Endothelial cell of umbilical vein (primary cell): ENCODE measurements at regions not wholly inside any gene's neighbourhood (a gene's known extent, or its start where the extent isn't known, plus 50 kb on each side); places are given as distances from the start of the nearest gene placed in this dataset.

Experiments used
- BruUV-seq: library from RNA; stranded (reverse); fragments of 400-500 nt; replicated peaks from 2 replicates; lab custom pipeline; 2021; lab: Mats Ljungman, UMichigan
- CTCF ChIA-PET: fragments of 300-600, 350-600 bp; sonication (Branson Sonifier 250); formaldehyde crosslinking; loops from one replicate; lab custom pipeline; 2021; ENCODE audit warnings: antibody characterized with exemption, inconsistent platforms; lab: Charles Lee
- POLR2A ChIA-PET: fragments of 300-600, 350-600 bp; sonication (Branson Sonifier 250); formaldehyde crosslinking; loops from one replicate; lab custom pipeline; 2021; ENCODE audit warnings: antibody characterized with exemption, inconsistent platforms; lab: Charles Lee
- DNase-seq: peaks from one replicate; pipeline ENCODE4 v3.0.0-alpha.2; 2011; ENCODE audit warnings: low read depth, low spot score
- FAIRE-seq: peaks from 2 replicates; lab custom pipeline; 2011; peaks lifted over from hg19 to GRCh38; lab: Jason Lieb, UNC
- H2AFZ ChIP-seq: 2 replicates; pipeline ENCODE4 v1.6.0; 2012; ENCODE audit warnings: low read depth, low read length, control low read depth, inconsistent platforms
- H3K27ac ChIP-seq: 2 replicates; pipeline ENCODE4 v1.5.1; 2011; ENCODE audit warnings: low read depth, mild to moderate bottlenecking, control low read depth, low read length, moderate library complexity; ENCODE audit not compliant: insufficient read depth
- H3K27me3 ChIP-seq, 2 experiments: 2 replicates each; pipeline versions ENCODE4 v1.6.0 to v1.6.1; 2011; ENCODE audit warnings: low read length in 2 of 2, mixed read lengths in 1 of 2; ENCODE audit not compliant: control insufficient read depth in 2 of 2, insufficient read depth in 2 of 2
- H3K36me3 ChIP-seq, 2 experiments: 2 replicates in 1 of 2; 3 replicates in 1 of 2; pipeline ENCODE4 v1.5.1; 2011; ENCODE audit warnings: low read length in 2 of 2, mild to moderate bottlenecking in 1 of 2, moderate library complexity in 1 of 2; ENCODE audit not compliant: control insufficient read depth in 2 of 2, insufficient read depth in 2 of 2; ENCODE audit errors: extremely low read depth in 1 of 2
- H3K4me1 ChIP-seq: 3 replicates; pipeline ENCODE4 v1.5.1; 2011; ENCODE audit warnings: mild to moderate bottlenecking, low read length; ENCODE audit not compliant: control insufficient read depth, insufficient read depth; ENCODE audit errors: extremely low read depth
- H3K4me2 ChIP-seq: 2 replicates; pipeline ENCODE4 v1.6.1; 2011; ENCODE audit warnings: low read length, control low read depth, mixed read lengths; ENCODE audit not compliant: insufficient read depth
- H3K4me3 ChIP-seq, 3 experiments: fragments of 200-600 bp in 1 of 3; sonication (generic), shearing (Covaris generic) in 1 of 3; replicated peaks in 1 of 3; 2 replicates each; pipeline ENCODE4 v1.5.1; 2011 to 2016; ENCODE audit warnings: control low read depth in 3 of 3, low read length in 3 of 3, mild to moderate bottlenecking in 2 of 3, inconsistent platforms in 1 of 3, low read depth in 1 of 3, moderate library complexity in 1 of 3; ENCODE audit not compliant: insufficient read depth in 1 of 3
- H3K79me2 ChIP-seq: 2 replicates; pipeline ENCODE4 v1.6.0; 2012; ENCODE audit warnings: low read length, inconsistent platforms; ENCODE audit not compliant: control insufficient read depth, insufficient read depth
- H3K9ac ChIP-seq: replicated peaks from 2 replicates; pipeline ENCODE3; 2011; ENCODE audit warnings: low read length, control low read depth; ENCODE audit not compliant: insufficient read depth; ENCODE audit errors: extremely low read depth
- H3K9me1 ChIP-seq: replicated peaks from 3 replicates; pipeline ENCODE4 v1.6.0; 2011; ENCODE audit warnings: mild to moderate bottlenecking, low read length; ENCODE audit not compliant: control insufficient read depth, insufficient read depth; ENCODE audit errors: extremely low read depth
- H3K9me3 ChIP-seq: replicated peaks from 2 replicates; pipeline ENCODE4 v1.5.1; 2012; ENCODE audit warnings: low read length, inconsistent platforms; ENCODE audit not compliant: control insufficient read depth, insufficient read depth
- H4K20me1 ChIP-seq: replicated peaks from 2 replicates; pipeline ENCODE3; 2011; ENCODE audit warnings: mild to moderate bottlenecking, low read length; ENCODE audit not compliant: control insufficient read depth, insufficient read depth; ENCODE audit errors: extremely low read depth
- EZH2 ChIP-seq: IDR thresholded peaks from 2 replicates; pipeline ENCODE4 v1.6.1; 2012; ENCODE audit warnings: borderline replicate concordance, low read depth, mild to moderate bottlenecking, moderate library complexity, low read length, inconsistent platforms; ENCODE audit not compliant: severe bottlenecking
- FOS ChIP-seq: IDR thresholded peaks from 2 replicates; pipeline ENCODE4 v1.6.1; 2011; ENCODE audit warnings: mild to moderate bottlenecking, low read length, moderate library complexity, borderline replicate concordance; ENCODE audit not compliant: insufficient read depth
- GATA2 ChIP-seq: IDR thresholded peaks from 2 replicates; pipeline ENCODE4 v1.7.0; 2011; ENCODE audit warnings: low read depth, mild to moderate bottlenecking, moderate library complexity, mixed read lengths, low read length; ENCODE audit not compliant: insufficient read length, insufficient read depth
- JUN ChIP-seq: IDR thresholded peaks from 2 replicates; pipeline ENCODE4 v1.6.1; 2011; ENCODE audit warnings: borderline replicate concordance, low read depth; ENCODE audit not compliant: insufficient read length, insufficient read depth
- MYC ChIP-seq: IDR thresholded peaks from one replicate; pipeline ENCODE4 v1.6.1; 2011; ENCODE audit warnings: mild to moderate bottlenecking, low read depth, low read length
- POLR2A ChIP-seq: IDR thresholded peaks from 2 replicates; pipeline ENCODE4 v1.6.1; 2012; ENCODE audit warnings: low read depth, mild to moderate bottlenecking, control low read depth, low read length
- POLR2AphosphoS5 ChIP-seq: IDR thresholded peaks from 2 replicates; pipeline ENCODE4 v1.6.1; 2012; ENCODE audit warnings: low read depth, mild to moderate bottlenecking, control low read depth, low read length, moderate library complexity; ENCODE audit not compliant: insufficient read depth
- dilution Hi-C: fragments of 300-500 bp; cut with MboI; formaldehyde crosslinking; loops from one replicate; pipeline ENCODE4 v1.15.0; 2019; ENCODE audit warnings: low sequenced_read_pairs; ENCODE audit not compliant: extremely low pct_ligation_motif_present
- intact Hi-C: fragments of 100-400 bp; cut with micrococcal nuclease; formaldehyde crosslinking; loops from one replicate; pipeline ENCODE4 v1.10.0; 2022
- TF ChIP-seq, protein P1 (sequence below), 2 donors: IDR thresholded peaks; 1 replicate in 1 of 2; 2 replicates in 1 of 2; pipeline ENCODE4 v1.5.1; 2011; ENCODE audit warnings: low read length in 2 of 2, mild to moderate bottlenecking in 2 of 2, moderate library complexity in 2 of 2, control low read depth in 1 of 2, inconsistent platforms in 1 of 2, low read depth in 1 of 2; ENCODE audit not compliant: insufficient read depth in 1 of 2; ENCODE audit errors: extremely low read depth in 1 of 2
- TF ChIP-seq, protein P2 (sequence below): IDR thresholded peaks from 2 replicates; pipeline ENCODE4 v1.6.1; 2011; ENCODE audit not compliant: insufficient read depth, insufficient read length

GRCh38 chr10:61257956-61258496 lies 195.2 kb downstream of the TMEM26 start:
- no TSS peak for BruUV-seq
- FAIRE-seq (no peak), DNase-seq (no peak)
- intact Hi-C loops, result no loop called here
- no peaks in the 10 kb centered on the region for H4K20me1 ChIP-seq
- H3K9me3 ChIP-seq, result no peaks in the 10 kb centered on the region
- H3K36me3 ChIP-seq, result no peaks in the 10 kb centered on the region
- no peaks in the 10 kb centered on the region for H3K79me2 ChIP-seq
- TF ChIP-seq EZH2 (no peak), MYC (no peak), JUN (no peak), FOS (no peak), POLR2AphosphoS5 (no peak), GATA2 (no peak), POLR2A (no peak)
- TF ChIP-seq, protein P1, sequence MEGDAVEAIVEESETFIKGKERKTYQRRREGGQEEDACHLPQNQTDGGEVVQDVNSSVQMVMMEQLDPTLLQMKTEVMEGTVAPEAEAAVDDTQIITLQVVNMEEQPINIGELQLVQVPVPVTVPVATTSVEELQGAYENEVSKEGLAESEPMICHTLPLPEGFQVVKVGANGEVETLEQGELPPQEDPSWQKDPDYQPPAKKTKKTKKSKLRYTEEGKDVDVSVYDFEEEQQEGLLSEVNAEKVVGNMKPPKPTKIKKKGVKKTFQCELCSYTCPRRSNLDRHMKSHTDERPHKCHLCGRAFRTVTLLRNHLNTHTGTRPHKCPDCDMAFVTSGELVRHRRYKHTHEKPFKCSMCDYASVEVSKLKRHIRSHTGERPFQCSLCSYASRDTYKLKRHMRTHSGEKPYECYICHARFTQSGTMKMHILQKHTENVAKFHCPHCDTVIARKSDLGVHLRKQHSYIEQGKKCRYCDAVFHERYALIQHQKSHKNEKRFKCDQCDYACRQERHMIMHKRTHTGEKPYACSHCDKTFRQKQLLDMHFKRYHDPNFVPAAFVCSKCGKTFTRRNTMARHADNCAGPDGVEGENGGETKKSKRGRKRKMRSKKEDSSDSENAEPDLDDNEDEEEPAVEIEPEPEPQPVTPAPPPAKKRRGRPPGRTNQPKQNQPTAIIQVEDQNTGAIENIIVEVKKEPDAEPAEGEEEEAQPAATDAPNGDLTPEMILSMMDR (IDR thresholded peaks at IDR 0.05; ENCODE audit: extremely low read depth in 1 of 2, insufficient read depth in 1 of 2, low read depth in 1 of 2, low read length in 2 of 2), result no peak
- TF ChIP-seq, protein P2, sequence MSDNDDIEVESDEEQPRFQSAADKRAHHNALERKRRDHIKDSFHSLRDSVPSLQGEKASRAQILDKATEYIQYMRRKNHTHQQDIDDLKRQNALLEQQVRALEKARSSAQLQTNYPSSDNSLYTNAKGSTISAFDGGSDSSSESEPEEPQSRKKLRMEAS, result no peak
- POLR2A ChIA-PET, result no interaction called here
- H3K4me3 ChIP-seq, result no peak overlapping the region
- dilution Hi-C loops, result no loop called here
- H2AFZ ChIP-seq, result no peak overlapping the region
- H3K27me3 ChIP-seq, result peaks cover 0 to 2% of the 10 kb centered on the region in 2 experiments
- H3K27ac ChIP-seq, result no peak overlapping the region
- no peaks in the 10 kb centered on the region for H3K9me1 ChIP-seq
- no peaks in the 10 kb centered on the region for H3K4me1 ChIP-seq
- H3K9ac ChIP-seq, result no peak overlapping the region
- H3K4me2 ChIP-seq, result no peak overlapping the region
- CTCF ChIA-PET, result interaction anchor here (0.7 kb wide), 1 partner anchor 14 kb away, joined by 3 read pairs; no protein-coding TSS in a partner anchor
